GM21529 (cell line): ENCODE measurements at regions not wholly inside any gene's neighbourhood (a gene's known extent, or its start where the extent isn't known, plus 50 kb on each side); places are given as distances from the start of the nearest gene placed in this dataset.
"Not testable (repeated sequence)": the region's sequence is repeated elsewhere in the genome, so short reads cannot be mapped to it uniquely, and the experiment has no call there.

Experiments
- ATAC-seq: cut with Tn5 transposase; IDR thresholded peaks from one replicate; pipeline ENCODE4 v1.9.1; 2021; ENCODE audit not compliant: unreplicated experiment

DNA sequence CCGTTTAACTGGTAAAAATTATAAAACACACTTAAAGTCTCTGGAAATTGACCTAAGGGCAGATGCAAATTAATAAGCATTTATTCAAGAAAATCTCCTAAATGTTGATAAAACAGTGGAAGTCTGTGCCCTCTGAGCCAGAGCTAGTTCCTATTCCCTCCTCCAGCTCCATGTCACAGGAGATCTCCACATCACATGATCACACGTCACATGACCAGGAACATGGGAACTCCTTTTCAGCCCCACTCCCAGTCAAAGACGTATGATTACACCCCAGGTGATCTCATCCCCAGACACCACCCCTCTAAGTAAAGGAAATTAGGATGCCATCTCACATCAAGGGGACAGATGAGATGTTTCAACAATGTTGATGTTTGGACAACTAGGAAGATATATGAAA is 237.7 kb upstream of the FRG1 start:
- not testable (repeated sequence) for ATAC-seq

- ATAC-seq: not testable (repeated sequence)
Measured at GRCh38 chr4:189706821-189707220, 233.9 kb upstream of the FRG1 start.

DNA sequence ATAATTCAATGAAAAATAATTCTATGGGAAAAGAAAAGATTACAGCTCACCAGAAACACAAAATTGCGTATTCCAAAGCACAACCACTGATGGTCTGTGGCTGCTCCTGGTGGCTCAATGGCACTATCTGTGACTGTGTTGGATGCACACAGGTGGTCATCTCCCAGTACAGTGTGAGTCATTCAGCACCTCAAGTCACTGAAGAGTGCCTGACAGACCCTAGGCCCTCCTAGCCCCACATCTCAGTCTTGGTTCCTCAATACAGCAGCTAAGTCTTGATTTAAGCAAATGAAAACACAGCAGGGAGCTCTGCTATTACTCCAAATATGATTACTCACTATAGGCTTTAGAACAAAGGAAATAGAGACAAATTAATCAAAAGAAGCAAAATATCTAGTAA is 233.4 kb upstream of the FRG1 start:
- ATAC-seq: not testable (repeated sequence)

DNA sequence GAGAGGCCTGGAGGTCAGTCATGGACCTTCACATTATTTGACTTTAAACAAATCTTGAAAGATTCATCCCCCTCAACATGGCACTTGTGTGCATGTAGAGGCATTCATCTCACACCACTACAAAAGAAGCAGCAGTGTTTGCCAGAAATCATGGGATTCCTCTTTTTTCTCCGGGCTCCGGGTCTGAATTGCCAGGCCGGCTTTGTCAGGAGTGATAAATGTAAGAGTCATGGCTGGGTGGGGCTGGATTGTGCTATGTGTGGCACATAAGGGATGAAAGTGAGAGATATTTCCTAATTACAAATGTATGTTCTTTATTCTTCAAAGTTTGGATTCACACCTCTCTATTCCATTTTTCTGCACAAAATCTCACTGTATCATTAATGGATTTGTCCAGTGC is 228.7 kb upstream of the FRG1 start:
- not testable (repeated sequence) for ATAC-seq

- ATAC-seq: not testable (repeated sequence)
Measured at GRCh38 chr4:189721016-189721993, 219.4 kb upstream of the FRG1 start.

DNA sequence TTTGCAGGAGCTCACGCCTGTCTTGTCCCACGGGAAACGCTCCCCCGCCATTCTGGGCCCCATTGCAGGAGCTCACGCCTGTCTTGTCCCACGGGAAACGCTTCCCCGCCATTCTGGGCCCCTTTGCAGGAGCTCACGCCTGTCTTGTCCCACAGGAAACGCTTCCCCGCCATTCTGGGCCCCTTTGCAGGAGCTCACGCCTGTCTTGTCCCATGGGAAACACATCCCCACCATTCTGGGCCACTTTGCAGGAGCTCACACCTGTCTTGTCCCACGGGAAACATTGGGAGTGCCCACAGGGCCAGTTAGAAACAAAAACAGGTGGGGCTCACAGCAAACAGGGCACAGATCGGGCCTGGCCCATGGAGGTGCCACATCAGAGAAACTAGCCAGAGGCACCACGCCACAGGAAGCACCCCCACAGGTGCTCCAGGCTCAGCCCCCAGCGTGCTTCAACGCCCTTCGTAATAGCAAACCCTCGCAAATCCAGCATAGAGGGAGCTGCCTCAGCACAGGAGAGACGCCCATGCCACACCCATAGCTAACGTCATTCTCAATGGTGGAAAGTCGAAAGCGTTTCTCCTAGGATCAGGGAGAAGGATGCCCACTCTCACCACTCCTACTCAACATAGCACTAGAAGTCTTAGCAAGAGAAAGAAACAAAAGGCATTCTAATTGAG is 218.2 kb upstream of the FRG1 start:
- not testable (repeated sequence) for ATAC-seq

- not testable (repeated sequence) for ATAC-seq
Measured at GRCh38 chr4:189727982-189728638, 212.6 kb upstream of the FRG1 start.

DNA sequence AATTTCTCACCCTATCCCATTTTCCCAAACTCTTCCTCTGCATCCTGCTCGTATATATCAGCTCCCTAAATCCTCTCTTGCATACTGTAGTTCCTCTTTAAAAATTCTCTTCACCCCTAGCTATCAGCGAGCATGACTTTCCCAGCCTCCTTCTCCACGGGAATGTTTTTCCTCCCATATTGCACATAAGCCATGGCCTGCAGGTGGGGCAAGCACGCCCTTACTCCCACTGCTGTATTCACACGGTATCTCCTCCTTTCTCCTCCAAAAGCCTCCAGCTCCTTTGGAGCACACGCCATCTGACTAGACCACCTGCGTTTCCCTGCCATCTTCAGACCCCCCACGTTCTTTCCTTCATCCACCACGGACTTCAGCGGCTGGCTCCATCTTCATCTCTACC is 208.7 kb upstream of the FRG1 start:
- not testable (repeated sequence) for ATAC-seq

DNA sequence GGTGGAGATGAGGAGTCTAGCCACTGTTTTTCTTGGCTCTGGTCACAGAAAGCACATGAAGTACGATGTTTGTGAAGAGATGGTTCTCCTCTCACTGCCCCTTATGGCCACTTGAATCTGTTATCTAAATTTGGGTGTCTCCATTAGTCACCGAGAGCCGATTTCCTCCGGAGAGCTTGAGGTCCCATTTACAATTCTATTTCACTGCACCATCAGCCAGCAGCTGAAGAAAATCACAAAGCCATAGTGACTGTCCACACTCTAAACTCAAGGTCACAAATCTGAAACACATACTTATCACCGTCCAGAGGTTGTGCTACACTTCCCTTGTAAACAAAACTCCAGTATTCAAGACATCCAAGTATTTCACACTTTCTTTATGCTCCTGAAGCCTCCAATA is 207.2 kb upstream of the FRG1 start:
- ATAC-seq: not testable (repeated sequence)

DNA sequence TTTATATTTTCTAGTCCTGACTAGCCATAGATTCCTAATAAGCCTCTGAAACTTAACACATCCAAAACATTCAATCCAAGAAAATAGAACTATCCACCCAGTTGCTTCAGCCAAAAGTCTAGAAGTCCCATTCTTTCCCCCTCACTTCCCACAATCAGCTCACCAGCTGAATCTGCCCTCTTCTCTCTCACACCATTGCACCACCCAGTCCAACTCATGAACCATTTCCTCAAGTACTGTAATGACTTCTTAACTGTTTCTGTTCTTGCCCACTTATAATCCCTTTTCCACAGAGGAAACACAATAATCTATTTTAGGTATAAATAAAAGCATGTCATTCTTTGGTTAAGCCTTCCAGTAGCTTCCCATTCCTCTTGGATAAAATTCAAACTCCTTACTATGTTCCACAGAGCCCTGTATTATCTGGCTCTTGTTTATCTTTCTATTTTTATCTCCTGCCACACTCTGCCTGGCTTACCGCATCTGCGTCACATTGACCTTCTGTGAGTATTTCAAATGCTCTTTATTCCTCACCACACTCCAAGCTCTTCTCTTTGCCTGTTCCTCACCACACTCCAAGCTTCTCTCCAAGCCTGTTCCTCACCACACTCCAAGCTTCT is 205.9 kb upstream of the FRG1 start:
- not testable (repeated sequence) for ATAC-seq

- not testable (repeated sequence) for ATAC-seq
Measured at GRCh38 chr4:189736656-189737055, 204.0 kb upstream of the FRG1 start.

- ATAC-seq: not testable (repeated sequence)
Measured at GRCh38 chr4:189740118-189740517, 200.6 kb upstream of the FRG1 start.

DNA sequence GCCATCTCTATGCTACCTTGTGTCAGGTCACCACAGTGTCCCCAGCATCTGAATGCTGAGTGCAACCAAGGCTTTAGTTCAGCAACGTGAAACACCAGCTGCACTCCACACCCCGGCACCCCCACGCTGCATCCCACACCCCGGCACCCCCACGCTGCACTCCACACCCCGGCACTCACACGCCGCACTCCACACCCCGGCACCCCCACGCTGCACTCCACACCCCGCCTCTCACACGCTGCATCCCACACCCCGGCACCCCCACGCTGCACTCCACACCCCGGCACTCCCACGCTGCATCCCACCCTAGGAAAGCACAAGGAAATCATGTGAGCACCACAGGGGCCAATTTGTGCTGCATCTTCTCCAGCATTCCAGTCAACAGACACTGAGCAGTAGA is 199.8 kb upstream of the FRG1 start:
- no peak for ATAC-seq

DNA sequence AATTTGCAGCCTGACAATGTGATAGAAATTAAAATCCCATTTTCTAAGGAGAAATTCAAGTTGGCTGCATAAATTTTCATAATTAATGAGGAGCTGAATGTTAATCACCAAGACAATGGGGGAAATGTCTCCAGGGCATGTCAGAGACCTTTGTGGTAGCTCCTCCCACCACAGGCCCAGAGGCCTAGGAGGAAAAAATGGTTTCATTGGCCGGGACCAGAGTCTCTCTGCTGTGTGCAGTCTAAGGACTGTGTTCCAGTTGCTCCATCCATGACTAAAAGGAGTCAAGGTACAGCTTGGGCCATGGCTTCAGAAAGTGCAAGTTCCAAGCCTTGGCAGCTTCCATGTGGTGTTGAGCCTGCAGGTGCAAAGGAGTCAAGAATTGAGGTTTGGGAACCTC is 187.6 kb upstream of the FRG1 start:
- ATAC-seq: not testable (repeated sequence)

DNA sequence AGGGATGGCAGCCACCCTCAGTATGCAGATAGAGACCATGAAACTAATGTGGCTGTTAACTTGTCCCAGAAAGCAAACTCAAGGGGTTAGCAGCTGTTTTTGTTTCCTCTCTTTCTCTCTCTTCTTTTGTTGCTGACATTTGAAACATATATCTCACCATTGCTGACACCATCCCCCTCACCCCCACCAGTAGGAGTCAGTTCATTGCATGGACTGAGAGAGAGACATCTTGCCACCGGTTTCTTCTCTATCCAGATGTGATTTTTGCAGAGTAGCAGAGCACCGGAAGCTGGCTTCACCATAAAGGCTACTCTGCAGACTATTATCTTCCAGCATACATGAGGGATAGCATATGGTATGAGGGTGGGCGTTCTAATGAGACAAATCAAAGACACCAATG is 177.1 kb upstream of the FRG1 start:
- ATAC-seq: no peak

- ATAC-seq: no peak
Measured at GRCh38 chr4:189765301-189765700, 175.4 kb upstream of the FRG1 start.

DNA sequence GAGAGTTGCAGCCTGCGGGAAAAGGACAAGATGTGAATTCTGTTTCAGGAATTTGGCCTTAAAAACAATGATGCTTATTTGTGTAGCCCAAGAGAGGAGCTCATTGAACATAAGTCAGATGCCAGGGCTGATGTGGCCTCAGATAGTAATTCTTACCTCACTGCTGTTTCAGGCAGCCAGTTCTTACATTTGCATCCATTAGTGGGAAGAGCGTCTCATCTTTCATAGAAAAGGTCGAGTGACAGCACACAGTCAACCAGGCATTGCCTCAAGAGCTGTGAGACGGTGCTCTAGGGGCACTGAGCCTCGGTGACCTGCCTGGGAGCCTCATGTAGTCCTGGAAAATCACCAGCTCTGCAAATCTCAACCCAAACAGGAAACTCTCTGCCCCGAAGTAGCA is 174.9 kb upstream of the FRG1 start:
- no peak for ATAC-seq

- ATAC-seq: no peak
Measured at GRCh38 chr4:189767941-189768340, 172.7 kb upstream of the FRG1 start.

DNA sequence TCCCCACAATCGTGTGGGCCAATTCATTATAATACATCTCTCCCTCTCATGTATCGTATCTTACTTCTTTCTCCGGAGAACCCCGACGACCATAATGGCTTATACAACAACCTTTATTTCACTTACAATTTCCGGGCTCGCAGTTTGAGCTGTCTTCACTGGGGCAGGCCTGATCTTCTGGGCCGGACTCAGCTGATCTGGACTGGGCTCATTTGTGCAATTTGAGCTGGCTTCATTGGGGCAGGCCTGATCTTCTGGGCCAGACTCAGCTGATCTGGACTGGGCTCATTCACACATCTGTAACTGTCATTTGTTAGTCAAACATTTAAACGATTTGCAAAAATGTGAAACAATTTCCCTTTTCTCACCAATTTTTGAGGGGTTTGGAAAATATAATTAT is 171.5 kb upstream of the FRG1 start:
- no peak for ATAC-seq

DNA sequence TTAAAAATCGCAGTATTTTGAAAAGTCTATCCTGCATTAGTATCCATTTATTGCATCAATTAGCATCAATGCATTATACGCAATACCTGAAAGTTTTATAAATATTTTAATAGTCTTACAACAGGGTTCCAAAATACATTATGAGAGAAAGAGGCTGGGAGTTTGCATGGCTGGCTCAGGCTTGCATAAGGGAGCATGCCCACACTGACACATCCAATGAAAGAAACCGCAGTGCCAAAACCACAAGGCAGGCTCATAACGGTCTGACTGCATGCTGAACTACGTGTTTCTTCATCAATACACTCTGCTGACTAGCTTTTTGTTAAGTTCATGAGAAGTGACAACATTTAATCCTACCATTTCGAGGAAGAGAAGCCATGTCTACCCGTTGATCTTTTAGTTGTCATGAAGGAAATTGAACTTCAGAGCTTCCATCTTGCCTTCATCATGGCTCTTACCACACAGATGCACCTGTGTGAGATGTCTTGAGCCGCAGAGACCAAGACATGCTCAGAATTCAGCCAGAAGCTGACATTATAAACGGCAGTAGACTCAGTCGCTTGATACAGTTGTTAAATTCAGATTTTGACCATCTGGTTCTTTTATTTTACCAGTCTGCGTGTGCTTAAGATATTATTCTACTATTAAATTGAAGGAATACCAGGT is 168.8 kb upstream of the FRG1 start:
- no peak for ATAC-seq

- no peak for ATAC-seq
Measured at GRCh38 chr4:189773909-189774308, 166.8 kb upstream of the FRG1 start.
